Calu3 (cell line): ENCODE measurements at regions not wholly inside any gene's neighbourhood (a gene's known extent, or its start where the extent isn't known, plus 50 kb on each side); places are given as distances from the start of the nearest gene placed in this dataset.

Experiments
- BruUV-seq: library from RNA; stranded (reverse); fragments of 400-500 nt; replicated peaks from 2 replicates; lab custom pipeline; 2021; lab: Mats Ljungman, UMichigan
- CTCF ChIA-PET: fragments of 300-600 bp; sonication (Branson Sonifier 250); formaldehyde crosslinking; loops from one replicate; lab custom pipeline; 2022; ENCODE audit warnings: antibody characterized with exemption; lab: Charles Lee
- DNase-seq: peaks from one replicate; pipeline ENCODE4 v3.0.0; 2022
- H3K27ac Mint-ChIP-seq: one replicate; pipeline ENCODE4 v1.8.0; 2022; ENCODE audit warnings: mixed read lengths; ENCODE audit not compliant: unreplicated experiment
- H3K27me3 Mint-ChIP-seq: one replicate; pipeline ENCODE4 v1.8.0; 2022; ENCODE audit warnings: mixed read lengths; ENCODE audit not compliant: unreplicated experiment
- H3K36me3 Mint-ChIP-seq: one replicate; pipeline ENCODE4 v1.8.0; 2022; ENCODE audit warnings: mild to moderate bottlenecking, moderate library complexity, mixed read lengths; ENCODE audit not compliant: insufficient read depth, unreplicated experiment
- H3K4me1 Mint-ChIP-seq: one replicate; pipeline ENCODE4 v1.8.0; 2022; ENCODE audit warnings: mild to moderate bottlenecking, low read depth, mixed read lengths; ENCODE audit not compliant: unreplicated experiment
- H3K4me3 Mint-ChIP-seq: one replicate; pipeline ENCODE4 v1.8.0; 2022; ENCODE audit warnings: mild to moderate bottlenecking, low read depth, moderate library complexity, mixed read lengths; ENCODE audit not compliant: unreplicated experiment
- H3K9me3 Mint-ChIP-seq: one replicate; pipeline ENCODE4 v1.8.0; 2022; ENCODE audit warnings: low read depth, mixed read lengths; ENCODE audit not compliant: unreplicated experiment
- CTCF ChIP-seq: fragments of 200-600 bp; IDR thresholded peaks from one replicate; pipeline ENCODE4 v1.8.0; 2022; ENCODE audit warnings: antibody characterized with exemption; ENCODE audit not compliant: unreplicated experiment
- intact Hi-C: fragments of 100-400 bp; cut with micrococcal nuclease; formaldehyde crosslinking; loops from one replicate; pipeline ENCODE4 v1.10.0; 2022; ENCODE audit not compliant: unreplicated experiment

DNA sequence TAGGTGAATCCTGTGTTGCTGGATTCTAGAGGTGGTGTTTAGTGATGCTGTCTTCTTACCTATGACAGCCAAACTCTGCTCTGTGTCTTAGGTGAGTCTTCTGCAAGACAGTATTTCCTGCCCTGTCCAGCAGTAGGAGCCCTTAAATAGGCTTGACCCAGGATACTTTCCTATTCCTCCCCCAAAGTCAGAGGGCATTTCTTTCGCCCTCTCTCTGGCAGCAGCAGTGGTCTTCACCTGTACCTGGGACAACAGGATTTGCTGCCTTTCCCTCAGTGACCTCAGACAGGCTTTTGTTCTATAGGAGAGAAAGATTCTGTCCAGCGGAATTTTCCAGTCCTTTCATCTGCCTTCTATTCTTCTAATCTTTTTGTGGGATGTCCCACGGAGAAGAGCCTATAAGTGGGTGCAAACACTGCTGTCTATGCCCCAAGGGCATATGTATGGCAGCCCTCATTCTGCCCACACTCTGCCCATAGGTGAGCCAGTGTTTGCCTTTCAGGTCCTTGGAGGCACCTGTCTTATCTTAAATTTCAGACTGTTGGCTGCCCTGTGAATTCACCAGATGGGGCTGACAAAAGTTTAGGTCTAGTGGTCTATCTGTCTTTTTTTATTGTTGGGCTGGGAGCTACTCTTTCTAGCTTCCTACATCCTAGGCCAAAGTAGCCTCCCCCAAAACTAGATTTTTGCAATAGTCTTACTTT lies 177.3 kb upstream of the SPOPL start:
- BruUV-seq: no TSS peak
- H3K9me3 Mint-ChIP-seq: no peaks in the 10 kb centered on the region
- CTCF ChIA-PET: no interaction called here
- H3K27me3 Mint-ChIP-seq: no peaks in the 10 kb centered on the region
- no peak for DNase-seq
- H3K36me3 Mint-ChIP-seq: no peaks in the 10 kb centered on the region
- no peak for TF ChIP-seq CTCF
- no peak overlapping the region for H3K27ac Mint-ChIP-seq
- intact Hi-C loops: no loop called here
- no peaks in the 10 kb centered on the region for H3K4me1 Mint-ChIP-seq
- no peak overlapping the region for H3K4me3 Mint-ChIP-seq

DNA sequence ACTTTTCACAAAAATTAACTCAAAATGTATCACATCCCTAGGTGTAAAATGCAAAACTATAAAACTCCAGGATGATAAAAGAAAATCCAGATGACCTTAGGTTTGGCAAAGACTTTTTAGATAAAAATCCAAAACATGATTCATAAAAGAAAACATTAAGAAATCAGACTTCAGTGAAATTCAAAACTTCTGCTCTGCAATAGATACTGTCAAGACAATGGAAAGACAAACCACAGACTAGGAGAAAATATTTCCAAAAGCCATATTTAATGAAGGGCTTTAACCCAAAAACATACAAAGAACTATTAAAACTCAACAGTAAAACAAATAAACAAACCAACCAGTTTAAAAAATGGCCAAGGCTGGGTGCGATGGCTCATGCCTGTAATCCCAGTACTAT lies 173.6 kb upstream of the SPOPL start:
- H3K9me3 Mint-ChIP-seq: no peaks in the 10 kb centered on the region
- CTCF ChIA-PET: no interaction called here
- no peaks in the 10 kb centered on the region for H3K36me3 Mint-ChIP-seq
- intact Hi-C loops: no loop called here
- no peak overlapping the region for H3K27ac Mint-ChIP-seq
- DNase-seq: no peak
- BruUV-seq: no TSS peak
- no peaks in the 10 kb centered on the region for H3K27me3 Mint-ChIP-seq
- no peaks in the 10 kb centered on the region for H3K4me1 Mint-ChIP-seq
- no peak for TF ChIP-seq CTCF
- no peak overlapping the region for H3K4me3 Mint-ChIP-seq

DNA sequence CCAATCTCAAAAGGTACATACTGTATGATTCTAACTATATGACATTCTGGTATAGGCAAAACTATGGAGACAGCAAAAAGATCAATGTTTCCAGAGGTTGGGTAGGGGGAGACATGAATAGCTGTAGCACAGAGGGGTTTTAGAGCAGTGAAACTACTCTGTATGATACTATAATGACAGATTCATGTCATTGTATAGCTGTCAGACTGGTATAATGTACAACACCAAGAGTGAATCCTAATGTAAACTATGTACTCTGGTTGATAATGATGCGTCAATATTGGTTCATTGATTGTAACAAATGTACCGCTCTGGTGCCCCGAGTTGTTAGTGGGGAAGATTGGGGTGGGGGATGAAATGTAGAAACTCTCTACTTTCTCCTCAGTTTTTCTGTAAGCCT lies 172.4 kb upstream of the SPOPL start:
- Mint-ChIP-seq H3K4me1 (no peaks in the 10 kb centered on the region), H3K36me3 (no peaks in the 10 kb centered on the region), H3K4me3 (no peak overlapping the region), H3K27ac (no peak overlapping the region), H3K9me3 (no peaks in the 10 kb centered on the region), H3K27me3 (no peaks in the 10 kb centered on the region)
- CTCF ChIA-PET: no interaction called here
- no TSS peak for BruUV-seq
- DNase-seq: no peak
- intact Hi-C loops: no loop called here
- TF ChIP-seq CTCF: no peak

GRCh38 chr2:138329591-138329990 lies 172.0 kb upstream of the SPOPL start:
- intact Hi-C loops: no loop called here
- Mint-ChIP-seq H3K9me3 (no peaks in the 10 kb centered on the region), H3K4me1 (no peaks in the 10 kb centered on the region), H3K27ac (no peak overlapping the region), H3K27me3 (no peaks in the 10 kb centered on the region), H3K4me3 (no peak overlapping the region), H3K36me3 (no peaks in the 10 kb centered on the region)
- CTCF ChIA-PET: no interaction called here
- no peak for TF ChIP-seq CTCF
- BruUV-seq: no TSS peak
- no peak for DNase-seq
